DOHH2 (cell line): ENCODE measurements at regions not wholly inside any gene's neighbourhood (a gene's known extent, or its start where the extent isn't known, plus 50 kb on each side); places are given as distances from the start of the nearest gene placed in this dataset.

Experiments used
- H3F3A ChIP-seq: fragments of 200-600 bp; sonication (generic), shearing (Covaris generic); 2 replicates; pipeline ENCODE4 v1.6.0; 2016; ENCODE audit warnings: antibody characterized with exemption, mild to moderate bottlenecking; ENCODE audit not compliant: control insufficient read depth, insufficient read depth
- H3K27ac ChIP-seq: fragments of 200-600 bp; sonication (generic); 2 replicates; pipeline ENCODE4 v1.5.1; 2014; ENCODE audit warnings: low read depth, mild to moderate bottlenecking, low read length, moderate library complexity
- H3K27me3 ChIP-seq: fragments of 200-600 bp; sonication (generic); 2 replicates; pipeline ENCODE4 v1.6.1; 2014; ENCODE audit warnings: mild to moderate bottlenecking, low read length, mixed read lengths; ENCODE audit not compliant: control insufficient read depth
- H3K36me3 ChIP-seq: fragments of 200-600 bp; sonication (generic); 2 replicates; pipeline ENCODE4 v1.6.1; 2014; ENCODE audit warnings: mild to moderate bottlenecking, low read length, moderate library complexity, mixed read lengths; ENCODE audit not compliant: control insufficient read depth
- H3K4me1 ChIP-seq: fragments of 200-600 bp; sonication (generic); 2 replicates; pipeline ENCODE4 v1.6.1; 2014; ENCODE audit warnings: mild to moderate bottlenecking, low read length, mixed read lengths; ENCODE audit not compliant: control insufficient read depth
- H3K4me2 ChIP-seq: fragments of 200-600 bp; sonication (generic); 2 replicates; pipeline ENCODE4 v1.6.0; 2014; ENCODE audit warnings: mild to moderate bottlenecking, low read length, moderate library complexity
- H3K4me3 ChIP-seq: fragments of 200-600 bp; sonication (generic); 2 replicates; pipeline ENCODE4 v1.5.1; 2014; ENCODE audit warnings: mild to moderate bottlenecking, low read length, mixed read lengths
- H3K79me2 ChIP-seq: fragments of 200-600 bp; sonication (generic); 2 replicates; pipeline ENCODE4 v1.6.1; 2014; ENCODE audit warnings: mild to moderate bottlenecking, low read length, mixed read lengths; ENCODE audit not compliant: control insufficient read depth
- H3K9me2 ChIP-seq: fragments of 200-600 bp; sonication (generic); replicated peaks from 2 replicates; pipeline ENCODE4 v1.6.1; 2014; ENCODE audit warnings: mild to moderate bottlenecking, low read length, mixed read lengths; ENCODE audit not compliant: control insufficient read depth
- H3K9me3 ChIP-seq: fragments of 200-600 bp; sonication (generic); 2 replicates; pipeline ENCODE4 v1.6.1; 2014; ENCODE audit warnings: antibody characterized with exemption, low read length, mixed read lengths; ENCODE audit not compliant: control insufficient read depth, insufficient read depth
- H4K20me1 ChIP-seq: fragments of 200-600 bp; sonication (generic); 2 replicates; pipeline ENCODE4 v1.6.0; 2014; ENCODE audit warnings: low read depth, mild to moderate bottlenecking, antibody characterized with exemption, low read length, moderate library complexity; ENCODE audit not compliant: control insufficient read depth, insufficient read depth
- EZH2phosphoT487 ChIP-seq: fragments of 200-600 bp; sonication (generic); IDR thresholded peaks from 2 replicates; pipeline ENCODE4 v1.6.1; 2017; ENCODE audit warnings: borderline replicate concordance, mild to moderate bottlenecking, antibody characterized with exemption, low read length, moderate library complexity, mixed read lengths
- TF ChIP-seq, protein P1 (sequence below): fragments of 200-600 bp; sonication (generic); IDR thresholded peaks from one replicate; pipeline ENCODE4 v1.5.1; 2014; ENCODE audit warnings: antibody characterized with exemption, mild to moderate bottlenecking, low read depth, low read length; ENCODE audit not compliant: poor library complexity, severe bottlenecking

DNA sequence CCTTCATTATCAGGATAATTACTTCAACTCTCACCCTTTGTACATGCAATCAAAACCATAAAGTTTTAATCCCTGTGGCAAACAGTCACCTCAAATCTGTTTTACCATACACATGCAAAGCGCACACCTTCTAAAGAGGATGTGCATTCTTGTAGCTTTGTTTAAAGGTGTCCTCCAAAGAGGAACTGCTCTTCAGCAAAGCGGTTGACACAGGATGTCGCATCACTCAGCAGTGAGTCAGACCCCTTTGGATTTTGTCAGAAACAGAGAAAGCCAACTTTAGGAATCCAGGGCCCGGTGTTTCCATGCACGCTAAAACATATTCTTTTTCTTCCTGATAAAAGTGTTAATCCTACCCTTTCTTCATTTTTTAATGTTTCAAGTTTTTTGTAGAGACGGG is 268.3 kb upstream of the ARID1B start:
- Histone ChIP-seq H3K4me2 (no peak overlapping the region), H3F3A (no peaks in the 10 kb centered on the region), H3K9me3 (no peaks in the 10 kb centered on the region), H3K4me1 (no peaks in the 10 kb centered on the region), H3K27me3 (peaks cover 12% of the 10 kb centered on the region), H3K4me3 (no peak overlapping the region), H3K27ac (no peak overlapping the region), H3K79me2 (no peaks in the 10 kb centered on the region), H3K36me3 (no peaks in the 10 kb centered on the region), H3K9me2 (no peaks in the 10 kb centered on the region; the same call in 1 of the 2 replicates), H4K20me1 (no peaks in the 10 kb centered on the region)
- TF ChIP-seq, protein P1, sequence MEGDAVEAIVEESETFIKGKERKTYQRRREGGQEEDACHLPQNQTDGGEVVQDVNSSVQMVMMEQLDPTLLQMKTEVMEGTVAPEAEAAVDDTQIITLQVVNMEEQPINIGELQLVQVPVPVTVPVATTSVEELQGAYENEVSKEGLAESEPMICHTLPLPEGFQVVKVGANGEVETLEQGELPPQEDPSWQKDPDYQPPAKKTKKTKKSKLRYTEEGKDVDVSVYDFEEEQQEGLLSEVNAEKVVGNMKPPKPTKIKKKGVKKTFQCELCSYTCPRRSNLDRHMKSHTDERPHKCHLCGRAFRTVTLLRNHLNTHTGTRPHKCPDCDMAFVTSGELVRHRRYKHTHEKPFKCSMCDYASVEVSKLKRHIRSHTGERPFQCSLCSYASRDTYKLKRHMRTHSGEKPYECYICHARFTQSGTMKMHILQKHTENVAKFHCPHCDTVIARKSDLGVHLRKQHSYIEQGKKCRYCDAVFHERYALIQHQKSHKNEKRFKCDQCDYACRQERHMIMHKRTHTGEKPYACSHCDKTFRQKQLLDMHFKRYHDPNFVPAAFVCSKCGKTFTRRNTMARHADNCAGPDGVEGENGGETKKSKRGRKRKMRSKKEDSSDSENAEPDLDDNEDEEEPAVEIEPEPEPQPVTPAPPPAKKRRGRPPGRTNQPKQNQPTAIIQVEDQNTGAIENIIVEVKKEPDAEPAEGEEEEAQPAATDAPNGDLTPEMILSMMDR: no peak
- TF ChIP-seq EZH2phosphoT487: no peak

DNA sequence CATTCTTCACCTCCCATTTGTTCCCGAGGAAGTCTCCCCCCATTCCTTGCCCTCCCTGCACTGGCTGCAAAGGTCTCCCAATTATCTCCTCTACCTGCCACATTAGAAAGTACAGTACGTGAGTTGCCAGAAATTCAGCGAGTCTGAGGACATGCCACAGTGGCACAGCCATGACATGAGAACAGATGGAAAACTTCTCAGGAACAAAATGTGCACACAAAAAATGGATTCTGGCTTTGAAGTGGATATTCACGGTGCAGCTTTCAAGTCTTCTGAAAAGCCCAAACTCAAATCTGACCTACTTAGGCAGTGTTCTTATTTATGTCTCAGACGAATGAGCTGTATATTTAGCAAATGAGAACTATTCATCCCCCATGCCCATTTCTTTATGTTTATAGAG is 269.1 kb upstream of the ARID1B start:
- TF ChIP-seq EZH2phosphoT487: no peak
- TF ChIP-seq, protein P1: no peak
- Histone ChIP-seq H3K36me3 (no peaks in the 10 kb centered on the region), H3K27ac (no peak overlapping the region), H3K4me3 (no peak overlapping the region), H3K27me3 (peaks cover 9% of the 10 kb centered on the region), H3F3A (no peaks in the 10 kb centered on the region), H3K4me2 (no peak overlapping the region), H4K20me1 (no peaks in the 10 kb centered on the region), H3K79me2 (no peaks in the 10 kb centered on the region), H3K4me1 (no peaks in the 10 kb centered on the region), H3K9me3 (no peaks in the 10 kb centered on the region), H3K9me2 (no peaks in the 10 kb centered on the region; the same call in 1 of the 2 replicates)

DNA sequence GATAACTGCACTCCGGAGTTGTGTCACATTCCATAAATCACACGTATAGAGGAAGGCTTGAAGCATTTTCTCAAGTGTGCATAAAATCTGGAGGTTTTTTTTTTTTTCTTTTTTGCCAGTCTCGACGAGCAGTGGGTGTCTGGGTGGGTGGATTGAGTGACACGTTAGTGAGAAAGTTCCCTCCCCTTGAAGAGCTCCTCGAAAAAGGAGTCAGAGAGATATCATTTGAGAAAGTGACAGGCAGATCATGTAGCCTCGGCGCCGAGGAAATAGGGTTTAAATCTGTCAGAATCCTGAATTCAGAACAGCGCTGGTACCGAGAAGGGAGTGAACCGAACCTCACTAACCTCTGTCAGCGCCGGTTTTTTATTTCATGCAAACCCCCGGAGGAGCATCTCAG is 269.5 kb upstream of the ARID1B start:
- Histone ChIP-seq H3K9me3 (no peaks in the 10 kb centered on the region), H3F3A (no peaks in the 10 kb centered on the region), H3K27me3 (peaks cover 9% of the 10 kb centered on the region), H3K9me2 (no peaks in the 10 kb centered on the region; the same call in 1 of the 2 replicates), H3K4me1 (no peaks in the 10 kb centered on the region), H3K4me3 (no peak overlapping the region), H3K4me2 (no peak overlapping the region), H3K79me2 (no peaks in the 10 kb centered on the region), H3K27ac (no peak overlapping the region), H3K36me3 (no peaks in the 10 kb centered on the region), H4K20me1 (no peaks in the 10 kb centered on the region)
- TF ChIP-seq, protein P1: no peak
- no peak for TF ChIP-seq EZH2phosphoT487

DNA sequence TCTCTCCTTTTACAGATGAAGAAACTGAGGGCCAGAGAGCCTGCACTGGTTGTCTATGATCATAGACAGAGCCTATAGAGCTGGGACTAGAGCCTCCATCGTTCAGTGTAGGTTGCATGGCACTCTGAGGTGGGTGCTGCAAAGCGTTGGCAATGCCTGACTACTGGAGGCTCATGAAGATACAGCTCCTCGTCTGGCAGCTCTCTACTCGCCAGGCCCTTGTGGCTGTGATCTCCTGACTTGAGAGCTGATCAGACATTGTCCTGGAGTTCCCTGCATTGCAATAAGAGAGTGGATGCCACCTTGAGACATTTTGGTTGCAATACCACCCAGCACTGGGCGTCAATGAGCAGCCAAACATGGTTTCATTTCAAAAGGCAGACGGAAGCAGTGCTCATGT is 270.1 kb upstream of the ARID1B start:
- Histone ChIP-seq H3K9me3 (no peaks in the 10 kb centered on the region), H3K4me2 (no peak overlapping the region), H3K27me3 (peaks cover 9% of the 10 kb centered on the region), H4K20me1 (no peaks in the 10 kb centered on the region), H3K4me3 (no peak overlapping the region), H3K27ac (no peak overlapping the region), H3K9me2 (no peaks in the 10 kb centered on the region), H3K79me2 (no peaks in the 10 kb centered on the region), H3K36me3 (no peaks in the 10 kb centered on the region), H3K4me1 (no peaks in the 10 kb centered on the region), H3F3A (no peaks in the 10 kb centered on the region)
- TF ChIP-seq, protein P1: no peak
- TF ChIP-seq EZH2phosphoT487: no peak
